ENCODE measurements at regions not wholly inside any gene's neighbourhood (a gene's known extent, or its start where the extent isn't known, plus 50 kb on each side); places are given as distances from the start of the nearest gene placed in this dataset.

DNA sequence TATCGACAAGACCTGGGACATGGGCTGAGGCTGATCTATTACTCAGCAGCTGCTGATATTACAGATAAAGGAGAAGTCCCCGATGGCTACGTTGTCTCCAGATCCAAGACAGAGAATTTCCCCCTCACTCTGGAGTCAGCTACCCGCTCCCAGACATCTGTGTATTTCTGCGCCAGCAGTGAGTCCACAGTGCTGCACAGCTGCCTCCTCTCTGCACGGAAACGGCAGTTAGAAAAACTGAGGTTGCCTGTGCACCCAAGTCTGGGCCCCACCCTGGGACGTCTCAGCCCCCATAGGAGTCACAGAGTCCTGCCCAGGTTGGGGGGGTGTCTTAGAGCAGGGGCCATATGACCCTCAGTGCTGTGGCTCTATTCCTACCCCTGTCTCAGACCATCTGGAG is 167.4 kb upstream of the PRSS58 start:
- DNase-seq (ENCODE audit: low spot score), result no peak
- Histone ChIP-seq H3K4me1 (ENCODE audit: insufficient read depth, low read length, poor library complexity, severe bottlenecking) (no peaks in the 10 kb centered on the region), H3K36me3 (ENCODE audit: insufficient read depth, low read length, poor library complexity, severe bottlenecking) (no peaks in the 10 kb centered on the region), H3K27me3 (replicated peaks; ENCODE audit: insufficient read depth, low read depth, low read length, poor library complexity) (no peaks in the 10 kb centered on the region), H3K9me3 (ENCODE audit: low read depth, low read length, poor library complexity, severe bottlenecking) (no peaks in the 10 kb centered on the region), H3K4me3 (ENCODE audit: low read depth, low read length, poor library complexity, severe bottlenecking) (no peak overlapping the region), H3K27ac (ENCODE audit: low read depth, low read length, poor library complexity, severe bottlenecking) (no peak overlapping the region)
- intact Hi-C loops (cut with micrococcal nuclease; ENCODE audit: unreplicated experiment), result no loop called here
- BruUV-seq (replicated peaks), result no TSS peak
- no peak for TF ChIP-seq CTCF (conservative IDR thresholded peaks at IDR 0.05; ENCODE audit: low read depth, low read length)
- TF ChIP-seq EZH2 (IDR thresholded peaks at IDR 0.05; ENCODE audit: borderline replicate concordance, low read depth, low read length, poor library complexity, severe bottlenecking), result no peak
- CTCF ChIA-PET, result no interaction called here
- POLR2A ChIA-PET (ENCODE audit: low non-redundant PET), result interaction anchor here (0.6 kb wide), 1 partner anchor 982 kb away, joined by 3 read pairs; no protein-coding TSS in a partner anchor

DNA sequence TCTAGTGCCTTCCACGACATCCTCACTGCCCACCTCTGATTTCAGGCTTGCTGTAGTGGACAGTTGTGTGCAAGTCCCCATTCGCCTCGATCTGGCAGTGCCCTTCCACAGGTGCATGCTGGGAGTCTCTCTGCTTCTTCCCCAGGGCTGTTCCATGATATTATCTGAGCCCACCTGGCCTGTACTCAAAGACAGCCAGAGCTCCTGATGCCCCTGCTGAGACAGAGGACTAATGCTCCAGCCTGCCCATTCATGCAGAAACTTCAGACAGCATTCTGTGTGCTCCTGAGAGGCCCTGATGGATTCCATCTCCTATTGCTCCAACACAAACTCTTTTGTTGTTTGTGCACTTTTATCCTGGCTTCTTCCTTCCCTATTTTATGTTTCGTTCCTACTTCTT is 164.8 kb upstream of the PRSS58 start:
- ChIA-PET CTCF (no interaction called here), POLR2A (ENCODE audit: low non-redundant PET) (no interaction called here)
- no peaks in the 10 kb centered on the region for H3K9me3 ChIP-seq (ENCODE audit: low read depth, low read length, poor library complexity, severe bottlenecking)
- intact Hi-C loops (cut with micrococcal nuclease; ENCODE audit: unreplicated experiment), result no loop called here
- no peaks in the 10 kb centered on the region for H3K4me1 ChIP-seq (ENCODE audit: insufficient read depth, low read length, poor library complexity, severe bottlenecking)
- H3K4me3 ChIP-seq (ENCODE audit: low read depth, low read length, poor library complexity, severe bottlenecking), result no peak overlapping the region
- no peaks in the 10 kb centered on the region for H3K36me3 ChIP-seq (ENCODE audit: insufficient read depth, low read length, poor library complexity, severe bottlenecking)
- DNase-seq (ENCODE audit: low spot score), result no peak
- H3K27ac ChIP-seq (ENCODE audit: low read depth, low read length, poor library complexity, severe bottlenecking), result no peak overlapping the region
- no peaks in the 10 kb centered on the region for H3K27me3 ChIP-seq (replicated peaks; ENCODE audit: insufficient read depth, low read depth, low read length, poor library complexity)
- BruUV-seq (replicated peaks), result no TSS peak
- TF ChIP-seq CTCF (conservative IDR thresholded peaks at IDR 0.05; ENCODE audit: low read depth, low read length) (no peak), EZH2 (IDR thresholded peaks at IDR 0.05; ENCODE audit: borderline replicate concordance, low read depth, low read length, poor library complexity, severe bottlenecking) (no peak)

DNA sequence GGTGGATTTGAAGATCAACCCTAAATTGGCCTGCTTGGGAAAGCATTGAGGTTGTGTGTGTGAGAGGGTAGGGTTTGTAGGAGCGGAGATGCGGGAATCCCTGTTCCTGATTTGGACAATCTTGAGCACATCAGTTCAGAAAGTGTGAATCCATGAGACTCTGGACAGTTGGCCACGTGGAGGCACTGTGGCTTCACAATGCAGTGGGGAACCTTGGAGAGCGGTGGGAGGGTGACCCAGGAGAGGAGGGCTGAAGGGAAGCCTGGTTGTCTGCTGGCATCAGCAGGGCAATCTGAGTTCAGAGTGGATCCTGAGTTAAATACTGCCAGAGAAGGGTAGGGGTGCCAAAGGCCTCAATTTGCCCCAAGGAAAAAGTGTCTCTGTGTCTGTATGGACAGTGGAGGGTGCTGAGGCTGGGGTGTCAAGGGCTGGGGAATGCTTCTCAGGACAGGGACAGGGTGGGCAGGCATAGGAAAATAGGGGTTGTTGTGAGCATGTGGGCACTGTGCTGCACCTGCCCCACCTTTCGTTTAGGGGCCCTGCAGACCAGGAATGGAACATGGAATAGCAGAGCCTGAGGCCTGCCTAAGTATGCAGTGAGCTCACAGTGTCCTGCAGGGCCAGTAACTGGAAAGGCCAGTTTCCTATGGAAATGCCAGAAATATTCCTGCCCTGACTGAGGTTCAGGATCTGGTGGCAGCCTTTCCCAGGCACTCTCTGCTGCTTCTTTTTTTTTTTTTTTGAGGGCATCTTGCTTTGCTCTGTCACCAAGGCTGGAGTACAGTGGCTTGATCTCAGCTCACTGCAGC is 162.9 kb upstream of the PRSS58 start:
- DNase-seq (ENCODE audit: low spot score), result peak; percentile 24
- no TSS peak for BruUV-seq (replicated peaks)
- intact Hi-C loops (cut with micrococcal nuclease; ENCODE audit: unreplicated experiment), result no loop called here
- no peak overlapping the region for H3K4me3 ChIP-seq (ENCODE audit: low read depth, low read length, poor library complexity, severe bottlenecking)
- H3K4me1 ChIP-seq (ENCODE audit: insufficient read depth, low read length, poor library complexity, severe bottlenecking), result no peaks in the 10 kb centered on the region
- H3K27me3 ChIP-seq (replicated peaks; ENCODE audit: insufficient read depth, low read depth, low read length, poor library complexity), result no peaks in the 10 kb centered on the region
- ChIA-PET POLR2A (ENCODE audit: low non-redundant PET) (no interaction called here), CTCF (interaction anchor here (0.6 kb wide), 1 partner anchor 374 kb away, joined by 3 read pairs; no protein-coding TSS in a partner anchor)
- no peaks in the 10 kb centered on the region for H3K9me3 ChIP-seq (ENCODE audit: low read depth, low read length, poor library complexity, severe bottlenecking)
- TF ChIP-seq CTCF (conservative IDR thresholded peaks at IDR 0.05; ENCODE audit: low read depth, low read length), result peak; percentile 46; the same call in 1 of the 2 replicates
- TF ChIP-seq EZH2 (IDR thresholded peaks at IDR 0.05; ENCODE audit: borderline replicate concordance, low read depth, low read length, poor library complexity, severe bottlenecking), result no peak
- no peaks in the 10 kb centered on the region for H3K36me3 ChIP-seq (ENCODE audit: insufficient read depth, low read length, poor library complexity, severe bottlenecking)
- no peak overlapping the region for H3K27ac ChIP-seq (ENCODE audit: low read depth, low read length, poor library complexity, severe bottlenecking)
